ENCODE measurements at regions not wholly inside any gene's neighbourhood (a gene's known extent, or its start where the extent isn't known, plus 50 kb on each side); places are given as distances from the start of the nearest gene placed in this dataset.

GRCh38 chr4:117334451-117335188, 249.2 kb upstream of the TRAM1L1 start:
- TF ChIP-seq ARNTL (CRISPR knock-in tag; IDR thresholded peaks at IDR 0.05; ENCODE audit: borderline replicate concordance, low read depth) (no peak), PPARA (CRISPR knock-in tag; IDR thresholded peaks at IDR 0.05; ENCODE audit: borderline replicate concordance) (no peak), GLIS3 (CRISPR knock-in tag; IDR thresholded peaks at IDR 0.05) (no peak), ZFP3 (CRISPR knock-in tag; IDR thresholded peaks at IDR 0.05) (no peak), ESRRG (CRISPR knock-in tag; IDR thresholded peaks at IDR 0.05) (no peak)
- no peak for ATAC-seq

GRCh38 chr4:117357437-117357836, 272.1 kb upstream of the TRAM1L1 start:
- ATAC-seq, result no peak
- TF ChIP-seq ZFP3 (CRISPR knock-in tag; IDR thresholded peaks at IDR 0.05) (no peak), RARB (CRISPR knock-in tag; IDR thresholded peaks at IDR 0.05) (no peak), ZNF8 (CRISPR knock-in tag; IDR thresholded peaks at IDR 0.05) (no peak), GLIS3 (CRISPR knock-in tag; IDR thresholded peaks at IDR 0.05) (no peak), PPARA (CRISPR knock-in tag; IDR thresholded peaks at IDR 0.05; ENCODE audit: borderline replicate concordance) (no peak), CREB5 (CRISPR knock-in tag; IDR thresholded peaks at IDR 0.05; ENCODE audit: low read depth) (no peak), ISL1 (CRISPR knock-in tag; IDR thresholded peaks at IDR 0.05) (no peak), CSRNP3 (CRISPR knock-in tag; IDR thresholded peaks at IDR 0.05) (no peak), TSHZ2 (CRISPR knock-in tag; IDR thresholded peaks at IDR 0.05) (no peak), ZNF565 (CRISPR knock-in tag; conservative IDR thresholded peaks at IDR 0.05; ENCODE audit: low read depth) (no peak), ARNTL (CRISPR knock-in tag; IDR thresholded peaks at IDR 0.05; ENCODE audit: borderline replicate concordance, low read depth) (no peak), TCF4 (CRISPR knock-in tag; IDR thresholded peaks at IDR 0.05; ENCODE audit: borderline replicate concordance) (no peak), OSR1 (CRISPR knock-in tag; IDR thresholded peaks at IDR 0.05) (no peak), PATZ1 (CRISPR knock-in tag; IDR thresholded peaks at IDR 0.05; ENCODE audit: borderline replicate concordance) (no peak), ZNF70 (CRISPR knock-in tag; IDR thresholded peaks at IDR 0.05) (no peak), POU6F1 (CRISPR knock-in tag; IDR thresholded peaks at IDR 0.05; ENCODE audit: borderline replicate concordance, low read depth) (no peak), ZFP30 (CRISPR knock-in tag; IDR thresholded peaks at IDR 0.05) (no peak)

GRCh38 chr4:117357866-117358265, 272.5 kb upstream of the TRAM1L1 start:
- no peak for ATAC-seq
- no peak for TF ChIP-seq PATZ1 (CRISPR knock-in tag; IDR thresholded peaks at IDR 0.05; ENCODE audit: borderline replicate concordance)
- TF ChIP-seq ZC3H10 (CRISPR knock-in tag; IDR thresholded peaks at IDR 0.05), result no peak
- no peak for TF ChIP-seq TCF4 (CRISPR knock-in tag; IDR thresholded peaks at IDR 0.05; ENCODE audit: borderline replicate concordance)
- no peak for TF ChIP-seq TOX (CRISPR knock-in tag; IDR thresholded peaks at IDR 0.05; ENCODE audit: borderline replicate concordance)
- no peak for TF ChIP-seq ESRRG (CRISPR knock-in tag; IDR thresholded peaks at IDR 0.05)
- TF ChIP-seq ZFP3 (CRISPR knock-in tag; IDR thresholded peaks at IDR 0.05), result no peak
- TF ChIP-seq OSR1 (CRISPR knock-in tag; IDR thresholded peaks at IDR 0.05), result no peak
- TF ChIP-seq ARNTL (CRISPR knock-in tag; IDR thresholded peaks at IDR 0.05; ENCODE audit: borderline replicate concordance, low read depth), result no peak
- no peak for TF ChIP-seq RARB (CRISPR knock-in tag; IDR thresholded peaks at IDR 0.05)
- no peak for TF ChIP-seq POU6F1 (CRISPR knock-in tag; IDR thresholded peaks at IDR 0.05; ENCODE audit: borderline replicate concordance, low read depth)
- no peak for TF ChIP-seq BACH2 (CRISPR knock-in tag; IDR thresholded peaks at IDR 0.05; ENCODE audit: borderline replicate concordance)
- no peak for TF ChIP-seq CSDC2 (CRISPR knock-in tag; IDR thresholded peaks at IDR 0.05)
- TF ChIP-seq ZNF70 (CRISPR knock-in tag; IDR thresholded peaks at IDR 0.05), result no peak
- no peak for TF ChIP-seq CSRNP3 (CRISPR knock-in tag; IDR thresholded peaks at IDR 0.05)
